PC-9 (cell line): ENCODE measurements at regions not wholly inside any gene's neighbourhood (a gene's known extent, or its start where the extent isn't known, plus 50 kb on each side); places are given as distances from the start of the nearest gene placed in this dataset.

Source experiments
- EZH2 ChIP-seq: fragments of 200-600 bp; sonication (generic); IDR thresholded peaks from 2 replicates; pipeline ENCODE4 v1.8.0; 2017; ENCODE audit warnings: antibody characterized with exemption, low read depth
- TF ChIP-seq, protein P1 (sequence below): fragments of 200-600 bp; sonication (generic); conservative IDR thresholded peaks from 2 replicates; pipeline ENCODE4 v1.6.1; 2017; ENCODE audit warnings: mixed run types, antibody characterized with exemption, mild to moderate bottlenecking, moderate library complexity

- TF ChIP-seq, protein P1, sequence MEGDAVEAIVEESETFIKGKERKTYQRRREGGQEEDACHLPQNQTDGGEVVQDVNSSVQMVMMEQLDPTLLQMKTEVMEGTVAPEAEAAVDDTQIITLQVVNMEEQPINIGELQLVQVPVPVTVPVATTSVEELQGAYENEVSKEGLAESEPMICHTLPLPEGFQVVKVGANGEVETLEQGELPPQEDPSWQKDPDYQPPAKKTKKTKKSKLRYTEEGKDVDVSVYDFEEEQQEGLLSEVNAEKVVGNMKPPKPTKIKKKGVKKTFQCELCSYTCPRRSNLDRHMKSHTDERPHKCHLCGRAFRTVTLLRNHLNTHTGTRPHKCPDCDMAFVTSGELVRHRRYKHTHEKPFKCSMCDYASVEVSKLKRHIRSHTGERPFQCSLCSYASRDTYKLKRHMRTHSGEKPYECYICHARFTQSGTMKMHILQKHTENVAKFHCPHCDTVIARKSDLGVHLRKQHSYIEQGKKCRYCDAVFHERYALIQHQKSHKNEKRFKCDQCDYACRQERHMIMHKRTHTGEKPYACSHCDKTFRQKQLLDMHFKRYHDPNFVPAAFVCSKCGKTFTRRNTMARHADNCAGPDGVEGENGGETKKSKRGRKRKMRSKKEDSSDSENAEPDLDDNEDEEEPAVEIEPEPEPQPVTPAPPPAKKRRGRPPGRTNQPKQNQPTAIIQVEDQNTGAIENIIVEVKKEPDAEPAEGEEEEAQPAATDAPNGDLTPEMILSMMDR, result no peak
- TF ChIP-seq EZH2, result no peak
These were observed 243.0 kb downstream of the TMEM167A start for GRCh38 chr5:82834151-82834550.
